Lung (tissue), 11 donors: ENCODE measurements at regions not wholly inside any gene's neighbourhood (a gene's known extent, or its start where the extent isn't known, plus 50 kb on each side); places are given as distances from the start of the nearest gene placed in this dataset.

Experiments
- ATAC-seq: fragments of 200-7000 bp; cut with Tn5 transposase; one replicate; pipeline ENCODE4 v1.9.1; 2020; ENCODE audit warnings: moderate number of reproducible peaks; ENCODE audit not compliant: insufficient read depth, low FRiP score
- DNase-seq, 3 donors: peaks; one replicate each; pipeline ENCODE4 v3.0.0-alpha.2; 2013 to 2017
- H3K27ac ChIP-seq, 2 donors: one replicate each; pipeline ENCODE4 v1.5.1; 2013; ENCODE audit warnings: mild to moderate bottlenecking in 2 of 2, moderate library complexity in 2 of 2, control low read depth in 1 of 2, inconsistent platforms in 1 of 2, low read depth in 1 of 2, low read length in 1 of 2
- H3K27me3 ChIP-seq, 3 donors: one replicate each; pipeline ENCODE4 v1.5.1; 2013; ENCODE audit warnings: low read length in 2 of 3; ENCODE audit not compliant: control insufficient read depth in 3 of 3, insufficient read depth in 3 of 3
- H3K36me3 ChIP-seq, 4 donors: one replicate each; pipeline ENCODE4 v1.5.1; 2013; ENCODE audit warnings: low read length in 4 of 4, mild to moderate bottlenecking in 1 of 4, moderate library complexity in 1 of 4; ENCODE audit not compliant: control insufficient read depth in 4 of 4, insufficient read depth in 4 of 4
- H3K4me1 ChIP-seq, 5 donors: one replicate each; pipeline ENCODE4 v1.5.1; 2013; ENCODE audit warnings: low read length in 5 of 5, mild to moderate bottlenecking in 2 of 5, moderate library complexity in 1 of 5; ENCODE audit not compliant: control insufficient read depth in 5 of 5, insufficient read depth in 5 of 5
- H3K4me3 ChIP-seq: one replicate; pipeline ENCODE4 v1.5.1; 2013; ENCODE audit warnings: mild to moderate bottlenecking, control low read depth, moderate library complexity
- H3K9ac ChIP-seq, 2 donors: one replicate each; pipeline ENCODE4 v1.5.1; 2013; ENCODE audit warnings: low read length in 2 of 2, control low read depth in 1 of 2; ENCODE audit not compliant: insufficient read depth in 1 of 2
- H3K9me3 ChIP-seq, 4 donors: one replicate each; pipeline ENCODE4 v1.5.1; 2013; ENCODE audit warnings: low read length in 3 of 4, mild to moderate bottlenecking in 1 of 4, moderate library complexity in 1 of 4; ENCODE audit not compliant: control insufficient read depth in 4 of 4, insufficient read depth in 3 of 4
- WGBS, 2 donors: extraction: QIAGEN DNeasy Blood & Tissue Kit; methylation state at CpG; one replicate each; pipeline ENCODE4 v1.1.7; 2013; 5-methylcytosine and 5-hydroxymethylcytosine counted together
- TF ChIP-seq, protein P1 (sequence below): IDR thresholded peaks from 2 replicates; pipeline ENCODE4 v1.5.1; 2012; ENCODE audit warnings: mild to moderate bottlenecking; ENCODE audit errors: control extremely low read depth, extremely low read depth
- donor health status: control.
- donor health status: control.
- donor health status: Bipolar disorder and iron deficiency.
- donor health status: healthy.
- donor health status: DM: yes; HTN: yes; CAD: no.

DNA sequence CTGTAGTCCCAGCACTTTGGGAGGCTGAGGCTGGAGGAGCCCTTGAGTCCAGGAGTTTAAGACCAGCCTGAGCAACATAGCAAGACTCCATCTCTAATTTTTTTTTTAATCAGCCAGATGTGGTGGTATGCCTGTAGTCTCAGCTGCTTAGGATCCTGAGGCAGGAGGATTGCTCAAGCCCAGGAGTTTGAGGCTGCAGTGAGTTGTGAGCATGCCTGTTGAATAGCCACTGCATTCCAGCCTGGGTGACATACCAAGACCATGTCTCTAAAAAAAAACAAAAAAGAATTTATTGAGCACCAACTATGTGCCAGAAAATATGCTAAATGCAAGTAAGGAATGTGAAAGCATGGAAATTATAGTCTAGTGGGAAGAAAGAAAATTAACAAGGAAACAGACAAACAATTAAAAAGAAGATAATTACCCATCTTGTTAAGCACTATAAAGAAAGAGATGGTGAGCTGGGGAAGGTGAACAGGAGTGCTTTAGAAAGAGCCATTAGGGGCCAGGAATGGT is 104.0 kb upstream of the ZNF678 start:
- DNase-seq (no peak), ATAC-seq (no peak)
- TF ChIP-seq, protein P1, sequence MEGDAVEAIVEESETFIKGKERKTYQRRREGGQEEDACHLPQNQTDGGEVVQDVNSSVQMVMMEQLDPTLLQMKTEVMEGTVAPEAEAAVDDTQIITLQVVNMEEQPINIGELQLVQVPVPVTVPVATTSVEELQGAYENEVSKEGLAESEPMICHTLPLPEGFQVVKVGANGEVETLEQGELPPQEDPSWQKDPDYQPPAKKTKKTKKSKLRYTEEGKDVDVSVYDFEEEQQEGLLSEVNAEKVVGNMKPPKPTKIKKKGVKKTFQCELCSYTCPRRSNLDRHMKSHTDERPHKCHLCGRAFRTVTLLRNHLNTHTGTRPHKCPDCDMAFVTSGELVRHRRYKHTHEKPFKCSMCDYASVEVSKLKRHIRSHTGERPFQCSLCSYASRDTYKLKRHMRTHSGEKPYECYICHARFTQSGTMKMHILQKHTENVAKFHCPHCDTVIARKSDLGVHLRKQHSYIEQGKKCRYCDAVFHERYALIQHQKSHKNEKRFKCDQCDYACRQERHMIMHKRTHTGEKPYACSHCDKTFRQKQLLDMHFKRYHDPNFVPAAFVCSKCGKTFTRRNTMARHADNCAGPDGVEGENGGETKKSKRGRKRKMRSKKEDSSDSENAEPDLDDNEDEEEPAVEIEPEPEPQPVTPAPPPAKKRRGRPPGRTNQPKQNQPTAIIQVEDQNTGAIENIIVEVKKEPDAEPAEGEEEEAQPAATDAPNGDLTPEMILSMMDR = no peak
- Histone ChIP-seq H3K4me1 (no peaks in the 10 kb centered on the region), H3K4me3 (no peak overlapping the region), H3K9ac (no peak overlapping the region), H3K36me3 (no peaks in the 10 kb centered on the region), H3K9me3 (no peaks in the 10 kb centered on the region), H3K27ac (no peak overlapping the region), H3K27me3 (no peaks in the 10 kb centered on the region)

DNA sequence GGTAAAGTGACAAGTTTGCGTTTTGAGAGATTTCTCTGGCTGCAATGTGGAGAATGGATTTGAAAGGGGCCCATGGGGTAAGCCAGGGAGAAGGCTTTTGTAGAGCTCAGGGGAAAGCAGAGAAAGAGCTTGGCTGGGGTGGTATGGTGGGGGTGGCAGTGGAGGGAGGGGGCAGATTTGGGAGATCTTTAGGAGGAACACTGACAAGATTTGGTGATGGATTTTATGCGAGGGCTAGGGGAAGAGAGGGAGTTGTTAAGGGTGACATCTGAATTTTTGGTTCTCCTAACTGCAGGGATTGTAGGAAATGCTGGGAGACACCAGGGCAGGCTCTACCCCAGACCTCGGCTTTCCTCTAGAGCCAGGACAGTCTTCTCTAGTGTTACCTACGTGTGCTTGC is 108.7 kb upstream of the ZNF678 start:
- ATAC-seq = no peak
- TF ChIP-seq, protein P1 = no peak
- WGBS, 2 donors = 64 to 77% methylated on average over 4 of the region's 4 CpGs

DNA sequence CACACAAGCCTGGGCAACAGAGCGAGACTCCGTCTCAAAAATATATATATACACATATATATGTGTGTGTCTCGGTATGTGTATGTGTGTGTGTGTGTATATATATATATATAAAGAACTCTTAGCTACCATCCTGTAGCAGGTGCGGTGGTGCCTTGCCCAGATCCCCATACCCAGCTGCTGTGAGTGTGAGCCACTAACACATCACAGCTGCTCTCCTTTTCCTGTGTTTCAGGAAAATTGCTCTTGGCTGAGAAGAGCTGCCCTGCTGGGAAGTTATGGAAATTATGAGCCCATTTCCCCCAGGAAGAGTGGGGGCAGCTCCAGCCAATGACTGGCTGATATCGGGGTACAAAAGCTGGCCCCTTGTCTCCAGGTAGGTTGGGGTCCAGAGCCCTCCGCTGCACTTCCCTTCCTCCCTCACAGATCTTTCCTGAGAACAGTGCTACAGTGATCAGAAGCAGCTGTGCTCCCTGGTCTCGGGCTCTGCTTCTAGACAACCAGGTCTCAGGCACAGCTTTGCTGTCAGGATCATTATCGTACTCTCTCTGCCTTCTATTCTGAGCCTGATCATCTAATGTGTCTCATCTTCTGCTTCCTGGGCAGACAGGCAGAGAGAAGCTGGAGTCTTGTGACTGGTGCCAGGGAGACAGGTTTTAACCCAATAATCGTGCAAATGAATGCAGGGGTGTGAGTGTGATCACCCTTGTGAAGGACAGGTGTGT is 109.6 kb upstream of the ZNF678 start:
- H3K9me3 ChIP-seq = peaks cover 0 to 2% (median 0%) of the 10 kb centered on the region in 4 donors
- no peak for ATAC-seq
- DNase-seq = no peak
- H3K4me3 ChIP-seq = no peak overlapping the region
- no peak overlapping the region for H3K27ac ChIP-seq
- no peaks in the 10 kb centered on the region for H3K4me1 ChIP-seq
- TF ChIP-seq, protein P1 = no peak
- 70 to 77% methylated on average over 9 of the region's 9 CpGs for WGBS, 2 donors
- H3K36me3 ChIP-seq = no peaks in the 10 kb centered on the region
- H3K9ac ChIP-seq = no peak overlapping the region
- H3K27me3 ChIP-seq = no peaks in the 10 kb centered on the region

More for the DNA sequence above, 108.7 kb upstream of the ZNF678 start:
- Histone ChIP-seq H3K4me3 (no peak overlapping the region), H3K9me3 (peaks cover 0 to 2% (median 0%) of the 10 kb centered on the region in 4 donors), H3K27me3 (no peaks in the 10 kb centered on the region), H3K27ac (no peak overlapping the region), H3K36me3 (no peaks in the 10 kb centered on the region), H3K9ac (no peak overlapping the region), H3K4me1 (no peaks in the 10 kb centered on the region)
- no peak for DNase-seq

DNA sequence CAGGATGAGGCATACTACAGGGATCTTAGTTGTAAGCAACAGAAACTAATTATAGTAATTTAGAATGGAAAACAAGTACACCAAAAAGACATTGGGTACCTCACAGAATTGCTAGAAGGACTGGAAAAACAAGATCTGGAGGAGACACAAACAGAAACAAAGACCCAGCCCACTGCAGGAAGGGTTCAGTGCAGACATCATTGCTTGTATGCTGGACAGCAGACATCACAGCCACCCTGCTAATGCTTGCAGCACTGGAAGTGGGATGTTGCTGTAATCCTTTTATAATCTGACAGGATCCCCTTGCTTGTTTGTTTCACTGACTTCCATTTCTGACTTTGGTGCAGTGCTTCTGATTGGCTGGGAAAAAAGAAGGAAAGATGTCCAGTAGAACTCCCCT is 111.4 kb upstream of the ZNF678 start:
- Histone ChIP-seq H3K27ac (no peak overlapping the region), H3K27me3 (no peaks in the 10 kb centered on the region), H3K9ac (no peak overlapping the region), H3K4me1 (no peaks in the 10 kb centered on the region), H3K9me3 (peaks cover 0 to 2% (median 0%) of the 10 kb centered on the region in 4 donors), H3K36me3 (no peaks in the 10 kb centered on the region), H3K4me3 (no peak overlapping the region)
- TF ChIP-seq, protein P1 = no peak
- DNase-seq (no peak), ATAC-seq (no peak)
